HG03064 (cell line): ENCODE measurements at regions not wholly inside any gene's neighbourhood (a gene's known extent, or its start where the extent isn't known, plus 50 kb on each side); places are given as distances from the start of the nearest gene placed in this dataset.

Source experiments
- ATAC-seq: cut with Tn5 transposase; IDR thresholded peaks from one replicate; pipeline ENCODE4 v1.9.1; 2021; ENCODE audit warnings: low read depth; ENCODE audit not compliant: unreplicated experiment

DNA sequence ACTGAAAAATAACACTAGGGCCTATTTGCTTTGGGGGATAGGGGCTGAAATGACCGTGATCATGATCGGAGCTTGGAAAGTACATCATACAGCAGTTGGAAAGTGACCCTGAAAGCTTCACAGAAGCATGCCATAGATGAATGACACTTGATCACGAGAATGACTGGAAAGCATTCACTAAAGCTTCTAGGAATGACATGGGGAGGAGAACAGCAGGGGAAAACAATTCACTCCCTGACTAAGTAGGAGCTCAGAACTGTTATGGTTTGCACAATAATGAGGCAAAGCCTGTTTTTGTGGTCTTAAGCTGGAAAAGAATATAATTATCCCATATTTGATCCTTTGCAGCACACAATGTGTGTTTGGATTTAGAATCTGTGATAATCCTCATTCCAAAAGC is 237.5 kb downstream of the NOL4 start:
- no peak for ATAC-seq

DNA sequence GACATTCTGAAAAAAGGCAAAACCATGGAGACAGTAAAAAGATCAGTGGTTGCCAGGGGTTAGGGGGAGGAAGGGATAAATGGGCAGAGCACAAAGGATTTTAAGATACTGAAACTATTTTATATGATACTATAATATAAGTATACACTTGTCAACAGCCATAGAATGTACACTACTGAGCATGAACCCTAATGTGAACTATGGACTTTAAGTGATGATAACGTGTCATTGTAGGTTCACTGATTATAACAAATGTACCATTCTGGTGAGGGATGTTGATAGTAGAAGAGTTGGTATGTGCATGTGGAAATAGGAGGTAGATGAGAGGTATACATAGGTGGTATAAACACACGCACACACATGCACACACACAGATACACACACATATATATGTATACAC is 241.6 kb downstream of the NOL4 start:
- no peak for ATAC-seq

DNA sequence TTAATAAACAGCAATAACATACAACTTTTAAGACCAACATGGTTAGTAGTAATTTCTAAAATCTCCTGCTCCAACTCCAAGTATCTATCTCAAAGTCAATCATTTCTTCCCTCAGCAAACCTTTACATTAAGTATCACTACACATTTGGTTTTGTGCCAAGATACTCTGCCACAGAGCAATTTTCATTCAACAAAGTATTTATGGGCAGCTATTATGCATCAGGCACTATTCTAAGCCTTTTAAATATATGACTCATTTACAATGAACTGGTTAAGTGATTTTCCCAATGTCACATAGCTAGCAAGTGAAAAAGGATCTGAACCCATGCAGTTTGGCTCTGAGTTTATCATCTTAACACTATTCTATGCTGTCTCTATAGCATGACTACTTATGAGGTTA is 264.3 kb downstream of the NOL4 start:
- no peak for ATAC-seq

DNA sequence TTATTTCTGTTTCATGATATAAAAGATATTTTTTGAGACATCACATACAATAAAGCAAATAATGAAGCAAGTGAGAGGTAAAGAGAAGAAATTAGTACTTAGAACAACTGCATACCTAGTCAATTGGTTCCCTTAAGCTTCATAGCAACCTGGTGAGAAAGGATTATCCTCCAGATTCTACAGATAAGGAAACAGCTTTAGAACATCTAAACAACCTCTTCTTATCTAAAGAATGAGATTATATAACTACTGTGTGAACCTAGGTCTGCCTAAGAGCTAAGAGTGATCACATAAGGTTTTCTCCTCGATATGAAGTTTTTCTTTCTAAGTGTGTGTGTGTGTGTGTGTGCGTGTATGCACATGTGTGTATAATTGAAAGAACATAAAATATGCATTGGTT is 265.1 kb downstream of the NOL4 start:
- ATAC-seq = no peak

DNA sequence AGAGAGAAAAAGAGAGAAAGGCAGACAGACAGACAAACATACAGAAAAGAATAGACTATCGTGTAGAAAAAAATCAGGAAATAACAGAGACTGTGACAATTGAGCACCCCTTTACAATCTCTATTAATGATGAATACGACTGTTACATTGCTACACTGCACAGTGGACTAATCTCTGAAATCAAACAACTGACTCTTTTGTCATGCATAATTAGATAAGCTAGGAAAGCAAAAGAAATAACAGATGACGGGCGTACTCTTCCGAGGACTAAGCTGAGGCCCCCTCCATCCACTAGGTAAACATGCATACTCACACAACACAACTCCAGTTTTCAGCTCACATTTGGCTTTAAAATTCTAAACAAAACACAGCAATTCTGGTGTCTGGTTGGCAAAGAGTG is 267.0 kb downstream of the NOL4 start:
- no peak for ATAC-seq

DNA sequence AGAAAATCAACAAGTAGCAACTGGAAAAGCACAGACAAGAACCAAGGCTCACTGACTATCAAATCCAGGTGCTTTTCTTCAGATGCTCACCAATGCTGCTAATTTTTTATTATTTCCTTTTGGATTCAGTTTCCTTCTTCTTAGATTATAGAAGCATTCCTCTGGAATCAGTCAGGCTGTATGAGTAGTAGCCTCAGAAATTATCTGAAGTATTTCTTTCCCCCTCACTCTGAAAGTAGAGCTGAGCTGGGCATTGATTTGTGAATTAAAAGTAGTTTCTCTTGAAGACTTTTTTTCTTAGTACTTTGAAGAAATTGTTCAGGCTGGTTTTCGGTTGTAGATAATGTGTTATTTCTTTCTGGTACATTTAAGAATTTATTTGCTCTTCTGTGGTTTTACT is 273.7 kb downstream of the NOL4 start:
- ATAC-seq = no peak

DNA sequence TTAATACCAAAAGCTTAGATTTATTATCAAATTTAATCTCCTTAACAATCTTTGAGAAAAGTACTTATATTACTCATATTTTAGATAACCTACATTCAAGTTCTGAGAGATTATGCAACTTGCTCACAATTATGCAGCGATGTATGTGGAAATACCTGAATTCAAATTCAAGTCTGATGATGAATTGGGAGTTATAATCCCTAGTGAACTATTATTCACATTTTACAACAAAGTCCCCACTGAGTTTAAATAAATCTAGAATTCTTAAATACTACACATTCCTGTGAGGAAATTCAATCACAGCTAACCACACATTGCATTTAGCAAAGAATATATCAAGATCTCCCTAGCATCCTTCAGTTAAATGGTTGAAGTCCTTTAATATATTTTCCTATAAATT is 278.4 kb downstream of the NOL4 start:
- no peak for ATAC-seq

DNA sequence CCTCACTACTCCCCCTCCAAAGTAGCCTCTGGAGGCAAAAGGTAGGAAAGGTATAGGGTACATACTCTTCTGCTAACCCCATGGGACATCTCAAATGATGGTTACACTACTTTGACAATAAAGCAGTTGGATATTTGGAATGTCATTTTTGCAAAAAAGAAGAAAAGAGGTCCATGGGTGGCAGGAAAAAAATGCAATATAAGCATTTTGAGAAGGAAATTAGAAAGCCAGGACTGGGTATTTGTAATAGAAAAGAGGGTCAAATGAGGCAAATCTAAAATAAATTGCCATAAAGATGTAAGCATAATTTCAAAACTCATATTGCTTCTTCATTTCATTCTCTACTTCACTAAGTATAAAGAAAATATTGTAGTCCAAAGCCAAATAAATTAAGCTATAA is 280.2 kb downstream of the NOL4 start:
- no peak for ATAC-seq

DNA sequence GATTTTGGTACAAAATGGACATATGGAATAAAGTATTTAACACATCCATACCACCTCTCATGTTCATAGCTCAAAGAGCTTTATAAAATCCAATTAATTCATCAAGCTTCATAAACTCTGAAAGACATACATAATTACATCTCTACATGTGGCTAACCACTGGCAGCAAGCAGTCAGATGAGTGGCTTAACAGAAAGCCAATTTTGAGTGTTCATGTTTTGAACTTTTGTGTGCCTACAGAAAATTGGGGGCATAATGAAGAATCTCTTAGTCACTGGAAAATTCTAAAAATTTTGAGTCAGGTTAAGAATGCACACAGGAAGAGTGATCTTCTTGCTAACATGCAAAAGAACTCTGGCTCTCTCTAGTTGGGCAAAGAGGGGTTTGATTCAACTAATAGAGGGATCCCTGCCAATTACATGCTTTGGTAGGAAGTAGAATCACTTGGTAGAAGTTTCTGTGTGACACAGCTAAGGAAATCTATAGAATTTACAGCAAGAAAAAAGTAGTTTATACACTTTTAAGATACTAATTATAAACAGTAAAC is 287.4 kb downstream of the NOL4 start:
- no peak for ATAC-seq

DNA sequence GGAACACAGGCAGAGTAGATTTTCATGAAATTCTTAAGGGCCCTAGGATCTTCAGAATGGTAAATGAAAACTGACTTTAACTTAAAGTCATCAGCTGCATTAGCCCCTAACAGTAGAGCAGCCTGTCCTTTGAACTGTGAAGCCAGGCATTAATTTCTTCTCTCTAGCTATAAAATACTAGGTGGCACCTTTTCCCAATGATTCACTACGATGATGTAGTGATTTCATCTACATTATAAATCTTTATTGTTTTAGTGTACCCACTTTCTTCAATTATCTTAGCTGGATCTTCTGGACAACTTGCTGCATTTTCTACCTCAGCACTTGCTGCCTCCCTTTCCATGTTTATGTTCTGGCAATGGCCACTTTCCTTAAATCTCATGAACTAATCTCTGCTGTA is 290.5 kb downstream of the NOL4 start:
- no peak for ATAC-seq

DNA sequence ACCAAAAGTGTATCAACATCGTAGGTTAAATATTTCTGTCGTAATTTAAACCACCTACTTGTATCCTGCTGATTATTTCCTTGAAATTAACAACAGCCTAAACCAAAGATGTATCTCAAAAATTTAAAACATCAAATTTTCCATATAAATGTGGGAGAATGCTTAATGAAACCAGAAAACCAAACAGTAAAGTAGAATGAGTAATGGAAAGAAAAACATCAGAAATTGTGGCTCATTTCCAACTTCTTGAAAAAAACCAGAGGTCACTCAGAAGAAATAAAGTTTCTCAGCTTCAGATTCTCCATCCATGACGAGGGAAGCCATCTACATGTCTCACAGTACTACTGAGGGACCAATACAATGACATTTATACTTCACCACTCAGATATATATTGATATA is 296.5 kb downstream of the NOL4 start:
- no peak for ATAC-seq

DNA sequence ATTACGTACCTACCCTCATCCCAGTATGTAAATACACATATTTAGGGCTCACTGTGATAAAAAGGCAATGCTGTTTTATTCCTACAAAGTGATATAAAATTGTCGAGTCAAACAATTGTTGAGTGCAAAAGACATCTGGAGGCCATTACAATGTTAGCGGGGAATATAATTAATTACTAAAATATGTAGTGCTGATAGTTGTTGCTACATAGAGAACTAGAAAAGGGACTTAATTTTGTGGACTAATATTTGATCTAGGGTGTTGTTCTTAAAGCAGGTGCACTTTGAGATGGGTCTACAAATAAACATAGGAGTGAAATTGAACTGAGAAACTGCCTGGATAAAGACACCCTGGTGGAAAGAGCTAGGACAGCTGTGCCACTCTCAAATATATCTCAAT is 300.1 kb downstream of the NOL4 start:
- ATAC-seq = no peak

DNA sequence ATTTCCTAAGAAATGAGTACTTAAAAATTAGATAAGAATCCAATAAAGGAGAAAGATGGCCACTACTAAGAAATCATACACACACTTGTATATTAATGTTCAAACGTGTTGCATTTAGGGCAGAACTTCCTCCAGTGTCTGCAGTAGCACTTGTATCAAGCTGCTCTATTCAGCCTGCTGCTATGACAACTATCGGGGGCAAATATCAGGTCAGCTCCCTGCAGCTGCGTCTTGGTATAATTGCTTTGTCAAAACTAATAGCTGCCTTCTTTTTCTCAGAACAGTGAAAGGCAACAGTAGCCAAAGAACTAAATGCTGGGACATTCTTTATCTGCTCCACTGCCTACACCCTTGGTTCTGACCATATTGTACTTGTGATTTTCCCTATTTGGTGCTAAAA is 300.7 kb downstream of the NOL4 start:
- ATAC-seq = no peak

DNA sequence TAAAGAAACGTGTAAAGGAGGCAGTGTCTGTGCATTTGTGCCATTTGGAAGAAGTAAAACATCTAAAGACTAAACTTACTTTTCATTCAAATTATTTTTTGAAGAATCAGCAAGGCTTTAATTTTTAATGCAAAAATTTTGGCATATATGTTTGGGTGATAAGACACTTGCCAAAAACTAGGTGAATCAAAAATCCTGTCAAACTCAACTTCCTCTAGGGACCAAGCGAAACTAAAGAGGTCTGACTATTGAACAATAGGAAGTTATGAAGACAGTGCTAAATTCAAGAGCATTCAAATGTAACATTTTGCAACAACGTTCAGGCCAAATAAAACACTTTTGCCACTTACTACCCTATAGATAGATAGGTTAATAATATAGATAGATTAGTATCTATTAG is 306.1 kb downstream of the NOL4 start:
- no peak for ATAC-seq

DNA sequence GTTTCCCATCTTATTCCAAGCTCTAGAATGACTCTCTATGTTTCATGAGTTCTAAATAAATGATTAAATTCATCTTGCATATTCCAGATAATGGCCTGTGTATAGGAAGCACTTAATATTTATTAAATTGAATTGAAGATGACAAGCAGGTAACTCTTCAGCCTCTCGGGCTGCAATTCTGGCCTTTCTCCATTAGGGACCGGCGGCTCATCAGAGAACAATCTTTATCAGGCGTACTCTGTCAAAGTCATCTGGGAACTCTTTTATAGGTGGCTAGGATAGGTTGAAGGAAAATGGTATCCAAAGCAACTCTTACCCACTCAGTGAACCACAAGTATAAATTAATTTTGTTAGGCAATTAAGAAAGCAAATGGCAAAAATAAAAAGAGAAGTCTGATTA is 308.5 kb downstream of the NOL4 start:
- no peak for ATAC-seq

DNA sequence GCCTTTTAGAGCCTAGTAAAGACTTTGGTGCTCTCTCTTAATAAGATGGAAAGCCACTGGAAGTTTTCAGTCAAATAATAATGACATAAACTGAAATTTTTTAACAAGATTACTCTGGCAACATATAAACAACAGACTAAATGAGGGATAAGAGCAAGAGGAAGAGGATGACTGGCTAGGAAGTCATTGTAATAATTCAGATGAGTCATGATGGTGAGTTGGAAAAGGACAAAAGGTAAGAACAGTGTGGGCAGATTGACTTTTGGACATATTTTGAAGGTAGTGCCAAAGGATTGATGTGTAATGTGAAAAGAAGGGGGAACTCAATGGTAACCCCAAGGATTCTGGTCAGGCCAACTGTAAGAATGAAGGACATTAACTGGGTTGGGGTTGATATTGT is 310.3 kb downstream of the NOL4 start:
- ATAC-seq = no peak

DNA sequence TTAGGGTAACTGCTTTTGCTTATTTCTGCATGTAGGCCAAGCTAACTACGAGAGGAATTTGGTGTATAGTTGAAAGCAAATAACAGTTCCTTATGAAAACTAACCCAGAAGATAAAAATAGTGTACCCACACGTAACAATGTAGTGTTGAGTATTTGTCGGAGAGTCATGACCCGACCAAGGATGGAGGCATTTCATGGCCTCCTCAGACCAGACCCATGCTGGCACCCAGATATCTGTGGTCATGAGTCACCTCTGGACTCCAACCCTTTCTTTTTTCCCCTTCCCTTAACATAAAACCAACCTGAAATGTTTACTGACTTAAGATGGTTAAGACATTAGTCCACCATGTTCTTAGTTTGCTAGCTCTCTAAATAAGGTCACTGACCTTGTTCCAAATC is 318.7 kb downstream of the NOL4 start:
- ATAC-seq = no peak

DNA sequence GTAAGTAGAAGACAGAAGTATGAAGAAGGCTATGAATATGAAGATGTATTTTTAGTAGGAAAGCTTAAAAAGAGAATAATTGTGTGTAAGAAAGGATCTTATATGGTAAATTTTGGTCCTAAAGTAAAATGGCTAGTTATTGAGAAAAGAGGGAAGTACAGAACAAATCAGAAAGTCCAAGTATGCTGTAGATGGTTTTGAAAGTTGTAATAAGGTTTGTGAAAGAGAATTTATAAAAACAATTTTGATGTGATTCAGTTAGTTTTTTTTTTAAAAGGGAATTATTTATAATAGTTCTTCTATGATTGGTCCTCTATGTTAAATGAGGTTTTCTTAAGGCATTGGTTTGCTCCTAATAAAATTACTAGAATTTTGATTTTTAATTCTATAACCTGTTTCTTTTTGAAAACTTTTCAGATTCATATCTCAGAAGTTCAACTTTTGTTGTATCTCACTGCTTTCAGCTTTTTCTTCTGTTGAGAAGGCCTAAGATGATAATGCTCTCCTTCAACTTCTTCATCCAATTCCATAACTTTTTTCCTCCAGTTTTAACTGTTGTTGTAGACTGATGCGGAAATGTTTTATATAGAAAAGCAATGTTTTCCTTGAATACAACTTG is 322.7 kb downstream of the NOL4 start:
- no peak for ATAC-seq

DNA sequence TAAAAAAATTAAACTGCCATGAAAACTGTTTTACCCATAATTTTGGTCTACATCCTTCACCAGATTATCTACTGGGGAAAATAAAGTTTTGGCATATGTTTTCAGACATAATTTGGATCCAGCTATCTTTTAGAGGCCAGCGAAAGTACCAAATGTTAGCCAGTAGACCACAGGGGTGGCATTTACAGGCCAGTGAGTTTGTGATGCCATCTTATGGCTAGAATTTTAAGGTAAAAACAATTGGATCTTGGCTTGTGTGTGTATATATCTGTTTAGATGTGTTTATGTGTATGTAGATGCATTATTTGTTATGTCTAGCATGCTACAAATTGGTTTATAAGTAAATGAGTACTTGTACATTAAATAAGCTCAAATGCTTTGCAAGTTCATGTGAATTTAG is 322.6 kb downstream of the ASXL3 start:
- ATAC-seq = no peak

DNA sequence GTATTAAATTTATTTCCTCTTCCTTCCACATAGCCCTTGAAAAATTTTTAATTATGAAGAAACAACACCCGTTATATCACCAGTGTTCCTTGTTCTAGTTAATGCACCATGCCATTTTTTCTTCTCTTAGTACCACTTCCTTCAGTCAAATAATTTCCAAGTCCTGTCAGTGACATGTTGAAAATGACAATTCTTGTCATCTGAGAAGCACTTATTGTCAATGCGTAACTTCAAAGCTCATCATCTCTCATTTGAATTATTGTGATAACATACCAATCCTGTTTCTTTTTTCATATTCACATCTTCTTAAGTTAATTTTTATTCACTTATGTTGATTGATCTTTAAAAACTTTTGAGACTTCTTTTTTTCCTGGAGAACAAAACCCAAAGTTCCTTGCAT is 320.4 kb downstream of the ASXL3 start:
- no peak for ATAC-seq

DNA sequence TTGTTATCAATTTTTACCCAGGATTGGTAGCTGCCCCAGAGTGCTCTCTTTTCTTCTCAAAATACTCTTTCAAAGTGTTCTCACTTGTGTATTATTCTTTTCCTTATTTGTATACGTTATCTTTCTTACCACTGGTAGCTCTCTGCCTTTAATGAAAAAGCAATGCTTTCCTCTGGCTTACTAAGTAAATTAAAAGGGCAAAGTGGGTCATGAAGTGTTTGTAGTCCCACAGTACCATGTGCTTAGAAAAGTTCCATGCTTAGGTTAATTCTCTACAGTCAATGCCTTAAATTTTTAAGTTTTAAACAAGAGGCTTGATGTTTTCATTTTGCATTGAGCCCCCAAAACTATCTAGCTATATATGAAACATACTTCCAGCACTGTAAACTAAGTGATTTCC is 300.2 kb downstream of the ASXL3 start:
- ATAC-seq = no peak

DNA sequence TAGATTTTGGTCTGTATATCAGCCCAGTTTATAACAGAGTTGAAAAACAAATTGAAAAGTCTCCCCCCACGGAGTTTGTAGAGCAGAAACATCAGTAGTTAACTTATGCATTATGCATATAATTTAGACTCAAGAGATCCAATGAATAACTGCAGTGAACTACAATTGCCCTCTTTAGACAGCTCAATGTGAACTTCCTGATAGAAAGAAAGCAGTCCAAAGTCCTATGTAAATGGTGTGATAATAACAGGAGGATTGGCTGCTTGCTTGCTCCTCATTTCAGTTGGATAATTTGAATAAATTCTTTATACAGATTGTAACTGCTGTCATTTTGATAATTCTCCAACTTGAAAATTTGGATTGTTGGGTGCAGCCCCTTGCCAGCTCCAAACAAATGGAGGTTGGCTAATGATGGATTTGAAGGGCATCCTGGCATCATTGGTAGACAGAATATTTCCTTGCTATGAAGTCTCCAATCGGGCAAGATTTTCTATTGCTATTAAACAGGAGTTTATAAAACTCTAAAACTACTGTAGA is 297.1 kb downstream of the ASXL3 start:
- ATAC-seq = no peak

DNA sequence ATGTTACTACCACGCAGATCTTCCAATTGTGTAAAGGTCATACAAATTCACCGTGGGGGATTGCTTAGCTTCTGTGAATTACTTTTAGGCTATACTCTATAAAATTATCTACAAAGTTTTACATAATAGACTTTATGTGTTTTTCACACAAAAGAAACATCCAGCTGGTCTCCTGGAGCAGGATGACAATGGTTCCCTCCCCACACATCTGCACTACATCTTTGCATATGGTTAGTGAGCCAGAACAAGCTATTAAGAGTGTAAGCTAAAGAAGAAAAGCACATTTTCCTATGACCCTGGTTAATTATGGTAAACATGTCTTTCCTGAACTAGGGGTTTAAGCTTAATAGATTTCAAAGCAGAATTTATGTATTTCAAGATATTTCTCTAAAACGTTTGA is 295.1 kb downstream of the ASXL3 start:
- no peak for ATAC-seq
